ENCODE measurements at regions not wholly inside any gene's neighbourhood (a gene's known extent, or its start where the extent isn't known, plus 50 kb on each side); places are given as distances from the start of the nearest gene placed in this dataset.
A peak's percentile ranks its signal among the peaks of the same experiment; 100 is the strongest.
"Not testable (repeated sequence)": the region's sequence is repeated elsewhere in the genome, so short reads cannot be mapped to it uniquely, and the experiment has no call there.

DNA sequence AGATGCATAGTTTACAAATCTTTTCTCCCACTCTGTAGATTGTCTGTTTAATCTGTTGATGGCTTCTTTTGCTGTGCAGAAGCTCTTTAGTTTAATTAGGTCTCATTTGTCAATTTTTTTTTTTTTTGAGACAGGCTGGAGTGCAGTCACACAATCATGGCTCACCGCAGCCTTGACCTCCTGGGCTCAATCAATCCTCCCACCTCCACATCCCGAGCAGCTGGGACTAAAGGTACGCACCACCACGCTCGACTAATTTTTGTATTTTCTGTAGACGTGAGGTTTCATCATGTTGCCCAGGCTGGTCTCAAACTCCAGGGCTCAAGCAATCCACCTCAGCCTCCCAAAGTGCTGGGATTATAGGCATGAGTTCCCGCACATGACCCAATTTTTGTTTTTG is 1655.8 kb downstream of the REEP3 start:
- H3K4me1 ChIP-seq (ENCODE audit: control insufficient read depth, insufficient read depth, low read length): no peaks in the 10 kb centered on the region
- TF ChIP-seq ZNF416 (tag by site-specific recombination; IDR thresholded peaks at IDR 0.05): no peak
- TF ChIP-seq ZNF266 (tag by site-specific recombination; IDR thresholded peaks at IDR 0.05; ENCODE audit: low read depth): no peak
- no peak for TF ChIP-seq ZNF239 (tag by site-specific recombination; IDR thresholded peaks at IDR 0.05)
- TF ChIP-seq BCL11B (tag by site-specific recombination; IDR thresholded peaks at IDR 0.05; ENCODE audit: low read depth): no peak
- TF ChIP-seq ZNF202 (tag by site-specific recombination; IDR thresholded peaks at IDR 0.05; ENCODE audit: borderline replicate concordance): no peak
- TF ChIP-seq ZNF660 (tag by site-specific recombination; IDR thresholded peaks at IDR 0.05): no peak
- no peak for TF ChIP-seq ZNF776 (tag by site-specific recombination; IDR thresholded peaks at IDR 0.05; ENCODE audit: borderline replicate concordance)
- TF ChIP-seq ZSCAN23 (tag by site-specific recombination; IDR thresholded peaks at IDR 0.05): no peak
- no peak for TF ChIP-seq PBX3 (CRISPR knock-in tag; IDR thresholded peaks at IDR 0.05)
- TF ChIP-seq ZNF501 (tag by site-specific recombination; IDR thresholded peaks at IDR 0.05): no peak
- no peak for TF ChIP-seq FEZF1 (tag by site-specific recombination; IDR thresholded peaks at IDR 0.05)
- no peaks in the 10 kb centered on the region for H3K36me3 ChIP-seq (ENCODE audit: control insufficient read depth in 2 of 2, insufficient read depth in 1 of 2, low read length in 2 of 2)
- ChIA-PET POLR2A (no interaction called here), CTCF (interaction anchor here (0.6 kb wide), 1 partner anchor 1409 kb away, joined by 3 read pairs; no protein-coding TSS in a partner anchor)
- no peaks in the 10 kb centered on the region for H3K9me3 ChIP-seq (ENCODE audit: control insufficient read depth, insufficient read depth, low read depth, low read length)
- H3K4me3 ChIP-seq (ENCODE audit: low read depth, low read length): no peak overlapping the region
- no peak overlapping the region for H3K27ac ChIP-seq (ENCODE audit: extremely low read depth, low read depth, low read length)

GRCh38 chr10:65183236-65183635 is 1662.0 kb downstream of the REEP3 start:
- Histone ChIP-seq H3K36me3 (ENCODE audit: control insufficient read depth in 2 of 2, insufficient read depth in 1 of 2, low read length in 2 of 2) (no peaks in the 10 kb centered on the region), H3K9me3 (ENCODE audit: control insufficient read depth, insufficient read depth, low read depth, low read length) (no peaks in the 10 kb centered on the region), H3K27ac (ENCODE audit: extremely low read depth, low read depth, low read length) (no peak overlapping the region), H3K4me3 (ENCODE audit: low read depth, low read length) (no peak overlapping the region), H3K4me1 (ENCODE audit: control insufficient read depth, insufficient read depth, low read length) (no peaks in the 10 kb centered on the region)
- ChIA-PET CTCF (interaction anchor here (0.6 to 0.8 kb wide), 2 partner anchors 20 to 30 kb away, joined by 3 to 6 read pairs; no protein-coding TSS in a partner anchor), POLR2A (no interaction called here)
- TF ChIP-seq ZNF624 (tag by site-specific recombination; IDR thresholded peaks at IDR 0.05): no peak
- no peak for TF ChIP-seq ZNF2 (tag by site-specific recombination; IDR thresholded peaks at IDR 0.05)
- TF ChIP-seq ZBTB6 (tag by site-specific recombination; IDR thresholded peaks at IDR 0.05): no peak
- no peak for TF ChIP-seq ZNF623 (tag by site-specific recombination; IDR thresholded peaks at IDR 0.05)
- no peak for TF ChIP-seq ZNF596 (tag by site-specific recombination; IDR thresholded peaks at IDR 0.05)
- no peak for TF ChIP-seq ZNF548 (tag by site-specific recombination; IDR thresholded peaks at IDR 0.05)
- TF ChIP-seq, protein P1, sequence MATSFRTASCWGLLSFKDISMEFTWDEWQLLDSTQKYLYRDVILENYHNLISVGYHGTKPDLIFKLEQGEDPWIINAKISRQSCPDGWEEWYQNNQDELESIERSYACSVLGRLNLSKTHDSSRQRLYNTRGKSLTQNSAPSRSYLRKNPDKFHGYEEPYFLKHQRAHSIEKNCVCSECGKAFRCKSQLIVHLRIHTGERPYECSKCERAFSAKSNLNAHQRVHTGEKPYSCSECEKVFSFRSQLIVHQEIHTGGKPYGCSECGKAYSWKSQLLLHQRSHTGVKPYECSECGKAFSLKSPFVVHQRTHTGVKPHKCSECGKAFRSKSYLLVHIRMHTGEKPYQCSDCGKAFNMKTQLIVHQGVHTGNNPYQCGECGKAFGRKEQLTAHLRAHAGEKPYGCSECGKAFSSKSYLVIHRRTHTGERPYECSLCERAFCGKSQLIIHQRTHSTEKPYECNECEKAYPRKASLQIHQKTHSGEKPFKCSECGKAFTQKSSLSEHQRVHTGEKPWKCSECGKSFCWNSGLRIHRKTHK (tag by site-specific recombination; IDR thresholded peaks at IDR 0.05): no peak
- no peak for TF ChIP-seq ZNF544 (tag by site-specific recombination; IDR thresholded peaks at IDR 0.05)

- H3K36me3 ChIP-seq (ENCODE audit: control insufficient read depth in 2 of 2, insufficient read depth in 1 of 2, low read length in 2 of 2); H3K27ac ChIP-seq (ENCODE audit: extremely low read depth, low read depth, low read length); H3K4me3 ChIP-seq (ENCODE audit: low read depth, low read length); POLR2A ChIA-PET; CTCF ChIA-PET; H3K9me3 ChIP-seq (ENCODE audit: control insufficient read depth, insufficient read depth, low read depth, low read length); H3K4me1 ChIP-seq (ENCODE audit: control insufficient read depth, insufficient read depth, low read length): not testable (repeated sequence)
- peak; percentile 66; the same call in 1 of the 2 replicates for TF ChIP-seq ZNF146 (tag by site-specific recombination; IDR thresholded peaks at IDR 0.05)
Observed at GRCh38 chr10:65186668-65187067, 1665.5 kb downstream of the REEP3 start.
